ENCODE measurements at regions not wholly inside any gene's neighbourhood (a gene's known extent, or its start where the extent isn't known, plus 50 kb on each side); places are given as distances from the start of the nearest gene placed in this dataset.

GRCh38 chr20:22770241-22770800 is 185.9 kb upstream of the FOXA2 start:
- TF ChIP-seq CTCF (conservative IDR thresholded peaks at IDR 0.05; ENCODE audit: low read depth, low read length): no peak
- no peak for TF ChIP-seq POLR2A (IDR thresholded peaks at IDR 0.05; ENCODE audit: low read depth, low read length)
- TF ChIP-seq, protein P1, sequence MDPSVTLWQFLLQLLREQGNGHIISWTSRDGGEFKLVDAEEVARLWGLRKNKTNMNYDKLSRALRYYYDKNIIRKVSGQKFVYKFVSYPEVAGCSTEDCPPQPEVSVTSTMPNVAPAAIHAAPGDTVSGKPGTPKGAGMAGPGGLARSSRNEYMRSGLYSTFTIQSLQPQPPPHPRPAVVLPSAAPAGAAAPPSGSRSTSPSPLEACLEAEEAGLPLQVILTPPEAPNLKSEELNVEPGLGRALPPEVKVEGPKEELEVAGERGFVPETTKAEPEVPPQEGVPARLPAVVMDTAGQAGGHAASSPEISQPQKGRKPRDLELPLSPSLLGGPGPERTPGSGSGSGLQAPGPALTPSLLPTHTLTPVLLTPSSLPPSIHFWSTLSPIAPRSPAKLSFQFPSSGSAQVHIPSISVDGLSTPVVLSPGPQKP (IDR thresholded peaks at IDR 0.05; ENCODE audit: borderline replicate concordance, low read depth, low read length): no peak
- no peak for TF ChIP-seq SMC3 (IDR thresholded peaks at IDR 0.05; ENCODE audit: low read depth, low read length)
- no peak for TF ChIP-seq RFX5 (IDR thresholded peaks at IDR 0.05; ENCODE audit: low read depth, low read length)
- no peak for TF ChIP-seq MXI1 (IDR thresholded peaks at IDR 0.05; ENCODE audit: borderline replicate concordance, low read depth, low read length)
- no peak for TF ChIP-seq RAD21 (IDR thresholded peaks at IDR 0.05; ENCODE audit: low read length)
- no peak for TF ChIP-seq RCOR1 (IDR thresholded peaks at IDR 0.05; ENCODE audit: insufficient replicate concordance, low read length)
- TF ChIP-seq FOS (IDR thresholded peaks at IDR 0.05; ENCODE audit: low read depth, low read length): no peak
- TF ChIP-seq CHD1 (IDR thresholded peaks at IDR 0.05; ENCODE audit: low read depth, low read length): no peak
- TF ChIP-seq CEBPB (IDR thresholded peaks at IDR 0.05; ENCODE audit: low read depth, low read length): no peak
- no peak for TF ChIP-seq USF2 (IDR thresholded peaks at IDR 0.05; ENCODE audit: low read depth, low read length)
- TF ChIP-seq MAZ (IDR thresholded peaks at IDR 0.05; ENCODE audit: borderline replicate concordance, low read depth, low read length): no peak
